GM12892 (cell line): ENCODE measurements at regions not wholly inside any gene's neighbourhood (a gene's known extent, or its start where the extent isn't known, plus 50 kb on each side); places are given as distances from the start of the nearest gene placed in this dataset.
"Not testable (repeated sequence)": the region's sequence is repeated elsewhere in the genome, so short reads cannot be mapped to it uniquely, and the experiment has no call there.

Experiments used
- DNase-seq: peaks from one replicate; pipeline ENCODE4 v3.0.0; 2011; ENCODE audit not compliant: insufficient read length
- FAIRE-seq: peaks from 2 replicates; lab custom pipeline; 2011; peaks lifted over from hg19 to GRCh38; lab: Jason Lieb, UNC
- POLR2A ChIP-seq: IDR thresholded peaks from 2 replicates; pipeline ENCODE4 v1.6.1; 2011; ENCODE audit warnings: low read depth, low read length, control low read depth
- POLR2AphosphoS5 ChIP-seq: IDR thresholded peaks from 2 replicates; pipeline ENCODE4 v1.6.1; 2011; ENCODE audit warnings: low read depth, low read length, control low read depth
- TAF1 ChIP-seq: IDR thresholded peaks from 2 replicates; pipeline ENCODE4 v1.6.1; 2011; ENCODE audit warnings: low read depth, mild to moderate bottlenecking, control low read depth, low read length, borderline replicate concordance

- FAIRE-seq (no peak), DNase-seq (no peak)
- no peak for TF ChIP-seq TAF1
- no peak for TF ChIP-seq POLR2A
- no peak for TF ChIP-seq POLR2AphosphoS5
These were observed 117.5 kb upstream of the NR2F2 start for GRCh38 chr15:96213045-96213444.

- TF ChIP-seq TAF1 (no peak), POLR2A (no peak), POLR2AphosphoS5 (no peak)
- DNase-seq (no peak), FAIRE-seq (no peak)
These were observed 116.6 kb upstream of the NR2F2 start for GRCh38 chr15:96213896-96214295.

GRCh38 chr15:96216481-96216880 lies 114.0 kb upstream of the NR2F2 start:
- not testable (repeated sequence) for FAIRE-seq, DNase-seq

GRCh38 chr15:96217983-96218382 lies 112.5 kb upstream of the NR2F2 start:
- TF ChIP-seq TAF1 (no peak), POLR2AphosphoS5 (no peak), POLR2A (no peak)
- FAIRE-seq = no peak
- DNase-seq = no peak

GRCh38 chr15:96218623-96219455 lies 111.7 kb upstream of the NR2F2 start:
- FAIRE-seq = no peak
- no peak for DNase-seq
- no peak for TF ChIP-seq POLR2A
- TF ChIP-seq TAF1 = no peak
- no peak for TF ChIP-seq POLR2AphosphoS5

- TF ChIP-seq TAF1 (no peak), POLR2AphosphoS5 (no peak), POLR2A (no peak)
- no peak for DNase-seq
- no peak for FAIRE-seq
These were observed 110.8 kb upstream of the NR2F2 start for GRCh38 chr15:96219681-96220080.

GRCh38 chr15:96220657-96221056 lies 109.8 kb upstream of the NR2F2 start:
- no peak for TF ChIP-seq TAF1
- TF ChIP-seq POLR2A = no peak
- TF ChIP-seq POLR2AphosphoS5 = no peak
- FAIRE-seq (no peak), DNase-seq (no peak)

GRCh38 chr15:96222981-96223380 lies 107.5 kb upstream of the NR2F2 start:
- FAIRE-seq = no peak
- no peak for TF ChIP-seq TAF1
- no peak for TF ChIP-seq POLR2A
- no peak for TF ChIP-seq POLR2AphosphoS5
- DNase-seq = no peak

- DNase-seq = no peak
- TF ChIP-seq POLR2A (no peak), TAF1 (no peak), POLR2AphosphoS5 (no peak)
- FAIRE-seq = no peak
These were observed 106.6 kb upstream of the NR2F2 start for GRCh38 chr15:96223939-96224338.

GRCh38 chr15:96225642-96226259 lies 104.7 kb upstream of the NR2F2 start:
- FAIRE-seq = no peak

GRCh38 chr15:96230526-96231181 lies 99.8 kb upstream of the NR2F2 start:
- DNase-seq = no peak
- TF ChIP-seq POLR2AphosphoS5 (no peak), POLR2A (no peak), TAF1 (no peak)
- no peak for FAIRE-seq

More at GRCh38 chr15:96225642-96226259, 104.7 kb upstream of the NR2F2 start:
- no peak for TF ChIP-seq POLR2A
- no peak for TF ChIP-seq POLR2AphosphoS5
- TF ChIP-seq TAF1 = no peak
- no peak for DNase-seq
